NCI-H510A (cell line): ENCODE measurements at regions not wholly inside any gene's neighbourhood (a gene's known extent, or its start where the extent isn't known, plus 50 kb on each side); places are given as distances from the start of the nearest gene placed in this dataset.

Source experiments
- DNase-seq: peaks from one replicate; lab custom pipeline; 2025; lab: John Stamatoyannopoulos, UW

- no peak for DNase-seq
Measured at GRCh38 chr12:62127516-62127915, 132.7 kb upstream of the USP15 start.

GRCh38 chr12:62128175-62128975, 131.8 kb upstream of the USP15 start:
- DNase-seq: no peak

- no peak for DNase-seq
Measured at GRCh38 chr12:62129291-62129690, 130.9 kb upstream of the USP15 start.

GRCh38 chr12:62130402-62130801, 129.8 kb upstream of the USP15 start:
- no peak for DNase-seq

GRCh38 chr12:62130834-62131552, 129.2 kb upstream of the USP15 start:
- no peak for DNase-seq

GRCh38 chr12:62133440-62133839, 126.8 kb upstream of the USP15 start:
- no peak for DNase-seq

- no peak for DNase-seq
Measured at GRCh38 chr12:62135553-62136200, 124.5 kb upstream of the USP15 start.

- no peak for DNase-seq
Measured at GRCh38 chr12:62136496-62136895, 123.7 kb upstream of the USP15 start.

GRCh38 chr12:62138527-62138926, 121.7 kb upstream of the USP15 start:
- no peak for DNase-seq

GRCh38 chr12:62146318-62146717, 113.9 kb upstream of the USP15 start:
- DNase-seq: no peak

- no peak for DNase-seq
Measured at GRCh38 chr12:62158013-62158412, 102.2 kb upstream of the USP15 start.

- no peak for DNase-seq
Measured at GRCh38 chr12:62158461-62159360, 101.5 kb upstream of the USP15 start.

- no peak for DNase-seq
Measured at GRCh38 chr12:62162214-62162613, 98.0 kb upstream of the USP15 start.

- no peak for DNase-seq
Measured at GRCh38 chr12:62163368-62163767, 96.8 kb upstream of the USP15 start.

GRCh38 chr12:62164036-62164435, 96.2 kb upstream of the USP15 start:
- no peak for DNase-seq

GRCh38 chr12:62166525-62166924, 93.7 kb upstream of the USP15 start:
- DNase-seq: no peak

- no peak for DNase-seq
Measured at GRCh38 chr12:62168411-62168810, 91.8 kb upstream of the USP15 start.

- DNase-seq: no peak
Measured at GRCh38 chr12:62170241-62170640, 90.0 kb upstream of the USP15 start.

GRCh38 chr12:62190689-62191490, 69.3 kb upstream of the USP15 start:
- DNase-seq: no peak

- no peak for DNase-seq
Measured at GRCh38 chr12:62191491-62192179, 68.6 kb upstream of the USP15 start.
